HAP-1 (cell line): ENCODE measurements at regions not wholly inside any gene's neighbourhood (a gene's known extent, or its start where the extent isn't known, plus 50 kb on each side); places are given as distances from the start of the nearest gene placed in this dataset.
"Not testable (repeated sequence)": the region's sequence is repeated elsewhere in the genome, so short reads cannot be mapped to it uniquely, and the experiment has no call there.

Experiments used
- DNase-seq, 2 experiments: peaks; one replicate each; pipeline ENCODE4 v3.0.0-alpha.2; 2016 to 2020; ENCODE audit warnings: low spot score in 2 of 2
- H3K27me3 ChIP-seq: fragments of 250-450 bp; sonication (Bioruptor Pico); 2 replicates; pipeline ENCODE4 v1.5.1; 2020; ENCODE audit warnings: low read depth, mild to moderate bottlenecking, moderate library complexity
- H3K36me3 ChIP-seq: fragments of 250-450 bp; sonication (Bioruptor Pico); replicated peaks from 2 replicates; pipeline ENCODE4 v1.5.1; 2020; ENCODE audit warnings: mild to moderate bottlenecking
- H3K4me1 ChIP-seq: fragments of 250-450 bp; sonication (Bioruptor Pico); 2 replicates; pipeline ENCODE4 v1.5.1; 2020; ENCODE audit warnings: mild to moderate bottlenecking
- H3K4me3 ChIP-seq: fragments of 250-450 bp; sonication (Bioruptor Pico); 2 replicates; pipeline ENCODE4 v1.5.1; 2020; ENCODE audit warnings: mild to moderate bottlenecking, moderate library complexity
- H3K9me3 ChIP-seq: fragments of 250-450 bp; sonication (Bioruptor Pico); 2 replicates; pipeline ENCODE4 v1.5.1; 2020; ENCODE audit warnings: mild to moderate bottlenecking, moderate library complexity
- in situ Hi-C: fragments of 300-500 bp; cut with MboI; formaldehyde crosslinking; loops from 3 replicates; pipeline ENCODE4 v1.14.3; 2020; ENCODE audit warnings: low sequenced_read_pairs, inconsistent platforms, mixed read lengths

GRCh38 chr22:44638971-44639760, 62.8 kb upstream of the PRR5 start:
- H3K9me3 ChIP-seq, result no peaks in the 10 kb centered on the region
- no peak overlapping the region for H3K4me3 ChIP-seq
- no peaks in the 10 kb centered on the region for H3K36me3 ChIP-seq
- DNase-seq, result no peak
- in situ Hi-C loops, result loop anchor here (25.0 kb wide), 1 partner anchor 1252 kb away; no protein-coding TSS in a partner anchor
- H3K4me1 ChIP-seq, result no peaks in the 10 kb centered on the region
- H3K27me3 ChIP-seq, result no peaks in the 10 kb centered on the region; the same call in 1 of the 2 replicates

- in situ Hi-C loops, result loop anchor here (25.0 kb wide), 1 partner anchor 1249 kb away; no protein-coding TSS in a partner anchor
- H3K4me1 ChIP-seq, DNase-seq, H3K36me3 ChIP-seq, H3K4me3 ChIP-seq, H3K27me3 ChIP-seq, H3K9me3 ChIP-seq: not testable (repeated sequence)
Measured at GRCh38 chr22:44636502-44637206, 65.3 kb upstream of the PRR5 start.

GRCh38 chr22:44635567-44635966, 66.4 kb upstream of the PRR5 start:
- H3K9me3 ChIP-seq, H3K4me1 ChIP-seq, H3K4me3 ChIP-seq, H3K27me3 ChIP-seq, H3K36me3 ChIP-seq, DNase-seq: not testable (repeated sequence)
- in situ Hi-C loops, result loop anchor here (25.0 kb wide), 1 partner anchor 1248 kb away; no protein-coding TSS in a partner anchor

GRCh38 chr22:44634426-44635321, 67.3 kb upstream of the PRR5 start:
- Histone ChIP-seq H3K4me3 (no peak overlapping the region), H3K4me1 (no peaks in the 10 kb centered on the region), H3K27me3 (no peaks in the 10 kb centered on the region), H3K9me3 (no peaks in the 10 kb centered on the region), H3K36me3 (no peaks in the 10 kb centered on the region)
- in situ Hi-C loops, result loop anchor here (25.0 kb wide), 1 partner anchor 1247 kb away; no protein-coding TSS in a partner anchor
- no peak for DNase-seq

- H3K4me1 ChIP-seq, result no peaks in the 10 kb centered on the region
- H3K36me3 ChIP-seq, result no peaks in the 10 kb centered on the region
- no peaks in the 10 kb centered on the region for H3K9me3 ChIP-seq
- no peak overlapping the region for H3K4me3 ChIP-seq
- no peak for DNase-seq
- in situ Hi-C loops, result loop anchor here (25.0 kb wide), 1 partner anchor 1246 kb away; no protein-coding TSS in a partner anchor
- H3K27me3 ChIP-seq, result no peaks in the 10 kb centered on the region
Measured at GRCh38 chr22:44633647-44634046, 68.4 kb upstream of the PRR5 start.

- no peaks in the 10 kb centered on the region for H3K27me3 ChIP-seq
- H3K4me1 ChIP-seq, result no peaks in the 10 kb centered on the region
- no peak for DNase-seq
- no peaks in the 10 kb centered on the region for H3K9me3 ChIP-seq
- in situ Hi-C loops, result loop anchor here (25.0 kb wide), 1 partner anchor 1245 kb away; no protein-coding TSS in a partner anchor
- no peaks in the 10 kb centered on the region for H3K36me3 ChIP-seq
- H3K4me3 ChIP-seq, result no peak overlapping the region
Measured at GRCh38 chr22:44632541-44633396, 69.2 kb upstream of the PRR5 start.

GRCh38 chr22:44630826-44631225, 71.2 kb upstream of the PRR5 start:
- no peaks in the 10 kb centered on the region for H3K4me1 ChIP-seq
- H3K27me3 ChIP-seq, result no peaks in the 10 kb centered on the region
- H3K9me3 ChIP-seq, result no peaks in the 10 kb centered on the region
- in situ Hi-C loops, result loop anchor here (25.0 kb wide), 1 partner anchor 1244 kb away; no protein-coding TSS in a partner anchor
- no peak overlapping the region for H3K4me3 ChIP-seq
- no peak for DNase-seq
- no peaks in the 10 kb centered on the region for H3K36me3 ChIP-seq

GRCh38 chr22:44628835-44629234, 73.2 kb upstream of the PRR5 start:
- DNase-seq, result no peak
- no peaks in the 10 kb centered on the region for H3K36me3 ChIP-seq
- no peaks in the 10 kb centered on the region for H3K9me3 ChIP-seq
- in situ Hi-C loops, result loop anchor here (5.0 to 25.0 kb wide), 3 partner anchors 544 to 1242 kb away; no protein-coding TSS in a partner anchor
- H3K4me3 ChIP-seq, result no peak overlapping the region
- no peaks in the 10 kb centered on the region for H3K27me3 ChIP-seq
- H3K4me1 ChIP-seq, result no peaks in the 10 kb centered on the region

GRCh38 chr22:44628273-44628672, 73.7 kb upstream of the PRR5 start:
- Histone ChIP-seq H3K36me3 (no peaks in the 10 kb centered on the region), H3K27me3 (no peaks in the 10 kb centered on the region), H3K9me3 (no peaks in the 10 kb centered on the region), H3K4me1 (no peaks in the 10 kb centered on the region), H3K4me3 (no peak overlapping the region)
- in situ Hi-C loops, result loop anchor here (5.0 to 25.0 kb wide), 3 partner anchors 543 to 1241 kb away; no protein-coding TSS in a partner anchor
- no peak for DNase-seq

- Histone ChIP-seq H3K4me1 (no peaks in the 10 kb centered on the region), H3K36me3 (no peaks in the 10 kb centered on the region), H3K27me3 (no peaks in the 10 kb centered on the region), H3K4me3 (no peak overlapping the region), H3K9me3 (no peaks in the 10 kb centered on the region)
- DNase-seq, result no peak
- in situ Hi-C loops, result loop anchor here (5.0 to 25.0 kb wide), 3 partner anchors 543 to 1240 kb away; no protein-coding TSS in a partner anchor
Measured at GRCh38 chr22:44627521-44628139, 74.4 kb upstream of the PRR5 start.

GRCh38 chr22:44625981-44626687, 75.9 kb upstream of the PRR5 start:
- peak; percentile 61 to 83 for DNase-seq
- Histone ChIP-seq H3K4me1 (no peaks in the 10 kb centered on the region), H3K4me3 (no peak overlapping the region), H3K36me3 (no peaks in the 10 kb centered on the region), H3K27me3 (no peaks in the 10 kb centered on the region), H3K9me3 (no peaks in the 10 kb centered on the region)
- in situ Hi-C loops, result loop anchor here (5.0 to 25.0 kb wide), 3 partner anchors 541 to 1239 kb away; no protein-coding TSS in a partner anchor

- in situ Hi-C loops, result loop anchor here (5.0 to 25.0 kb wide), 3 partner anchors 541 to 1238 kb away; no protein-coding TSS in a partner anchor
- H3K4me1 ChIP-seq, result no peaks in the 10 kb centered on the region
Measured at GRCh38 chr22:44625421-44625760, 76.6 kb upstream of the PRR5 start.

More at GRCh38 chr22:44625421-44625760, 76.6 kb upstream of the PRR5 start:
- H3K36me3 ChIP-seq, result no peaks in the 10 kb centered on the region
- no peak overlapping the region for H3K4me3 ChIP-seq
- DNase-seq, result no peak
- no peaks in the 10 kb centered on the region for H3K27me3 ChIP-seq
- no peaks in the 10 kb centered on the region for H3K9me3 ChIP-seq
